Mesenteric fat pad (tissue), 1 donor: ENCODE measurements at regions not wholly inside any gene's neighbourhood (a gene's known extent, or its start where the extent isn't known, plus 50 kb on each side); places are given as distances from the start of the nearest gene placed in this dataset.
"Not testable (repeated sequence)": the region's sequence is repeated elsewhere in the genome, so short reads cannot be mapped to it uniquely, and the experiment has no call there.

Experiments
- DNase-seq: peaks from one replicate; pipeline ENCODE4 v3.0.0-alpha.2; 2020; ENCODE audit warnings: low spot score
- donor health status: DM: yes; HTN: yes; CAD: no.

GRCh38 chr2:90291168-90291883 lies 1599.9 kb downstream of the RPIA start:
- DNase-seq: not testable (repeated sequence)

GRCh38 chr2:90291934-90292333 lies 1600.5 kb downstream of the RPIA start:
- DNase-seq: not testable (repeated sequence)

DNA sequence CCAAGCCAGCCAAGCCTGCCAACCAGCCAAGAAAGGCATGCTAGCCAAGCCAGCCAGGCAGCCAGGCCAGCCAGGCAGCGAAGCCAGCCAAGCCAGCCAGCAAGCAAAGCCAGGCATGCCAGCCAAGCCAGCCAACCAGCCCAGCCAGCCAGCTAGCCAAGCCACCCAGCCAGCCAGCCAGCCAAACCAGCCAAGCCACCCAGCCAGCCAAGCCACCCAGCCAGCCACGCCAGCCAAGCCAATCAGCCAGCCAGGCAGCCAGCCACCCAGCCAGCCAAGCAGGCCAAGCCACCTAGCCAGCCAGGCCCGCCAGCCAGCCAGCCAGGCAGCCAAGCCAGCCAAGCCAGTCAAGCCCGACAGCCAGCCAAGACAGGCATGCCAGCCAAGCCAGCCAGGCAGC lies 1601.0 kb downstream of the RPIA start:
- DNase-seq: not testable (repeated sequence)

- not testable (repeated sequence) for DNase-seq
Measured at GRCh38 chr2:90293224-90293623, 1601.8 kb downstream of the RPIA start.

- DNase-seq: not testable (repeated sequence)
Measured at GRCh38 chr2:90293806-90294205, 1602.3 kb downstream of the RPIA start.

DNA sequence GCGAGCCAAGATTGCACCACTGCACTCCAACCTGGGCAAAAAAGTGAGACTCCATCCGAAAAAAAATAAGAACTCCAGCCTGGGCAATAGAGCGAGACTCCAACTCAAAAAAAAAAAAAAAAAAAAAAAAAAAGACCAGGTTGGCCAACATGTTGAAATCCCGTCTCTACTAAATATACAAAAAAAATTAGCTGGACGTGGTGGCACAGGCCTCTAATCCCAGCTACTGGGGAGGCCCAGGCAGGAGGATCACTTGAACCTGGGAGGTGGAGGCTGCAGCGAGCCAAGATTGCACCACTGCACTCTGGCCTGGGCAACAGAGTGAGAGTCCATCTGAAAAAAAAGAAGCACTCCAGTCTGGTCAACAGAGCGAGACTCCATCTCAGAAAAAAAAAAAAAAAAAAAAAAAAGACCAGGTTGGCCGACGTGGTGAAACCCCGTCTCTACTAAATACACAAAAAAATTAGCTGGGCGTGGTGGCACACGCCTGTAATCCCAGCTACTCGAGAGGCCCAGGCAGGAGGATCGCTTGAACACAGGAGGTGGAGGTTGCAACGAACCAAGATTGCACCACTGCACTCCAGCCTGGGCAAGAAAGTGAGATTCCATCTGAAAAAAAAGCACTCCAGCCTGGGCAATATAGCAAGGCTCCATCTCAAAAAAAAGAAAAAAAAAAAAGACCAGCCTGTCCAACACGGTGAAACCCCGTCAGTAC lies 1603.7 kb downstream of the RPIA start:
- DNase-seq: not testable (repeated sequence)

DNA sequence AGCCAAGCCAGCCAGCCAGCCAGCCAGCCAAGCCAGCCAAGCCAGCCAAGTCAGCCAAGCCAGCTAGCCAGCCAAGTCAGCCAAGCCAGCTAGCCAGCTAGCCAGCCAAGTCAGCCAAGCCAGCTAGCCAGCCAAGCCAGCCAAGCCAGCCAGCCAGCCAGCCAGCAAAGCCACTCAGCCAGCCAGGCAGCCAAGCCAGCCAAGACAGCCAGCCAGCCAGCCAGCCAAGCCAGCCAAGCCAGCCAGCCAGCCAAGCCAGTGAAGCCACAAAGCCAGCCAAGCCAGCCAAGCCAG lies 1605.0 kb downstream of the RPIA start:
- DNase-seq: not testable (repeated sequence)

DNA sequence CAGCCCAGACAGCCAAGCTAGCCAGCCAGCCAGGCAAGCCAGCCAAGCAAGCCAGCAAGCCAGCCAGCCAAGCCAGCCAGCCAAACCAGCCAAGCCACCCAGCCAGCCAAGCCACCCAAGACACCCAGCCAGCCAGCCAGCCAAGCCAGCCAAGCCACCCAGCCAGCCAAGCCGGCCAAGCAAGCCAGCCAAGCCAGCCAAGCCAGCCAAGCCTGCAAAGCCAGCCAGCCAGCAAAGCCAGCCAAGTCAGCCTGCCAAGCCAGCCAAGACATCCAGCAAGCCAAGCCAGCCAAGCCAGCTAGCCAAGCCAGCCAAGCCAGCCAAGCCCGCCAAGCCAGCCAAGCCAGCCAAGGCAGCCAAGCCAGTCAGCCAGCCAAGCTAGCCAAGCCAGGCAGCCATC lies 1606.2 kb downstream of the RPIA start:
- not testable (repeated sequence) for DNase-seq

DNA sequence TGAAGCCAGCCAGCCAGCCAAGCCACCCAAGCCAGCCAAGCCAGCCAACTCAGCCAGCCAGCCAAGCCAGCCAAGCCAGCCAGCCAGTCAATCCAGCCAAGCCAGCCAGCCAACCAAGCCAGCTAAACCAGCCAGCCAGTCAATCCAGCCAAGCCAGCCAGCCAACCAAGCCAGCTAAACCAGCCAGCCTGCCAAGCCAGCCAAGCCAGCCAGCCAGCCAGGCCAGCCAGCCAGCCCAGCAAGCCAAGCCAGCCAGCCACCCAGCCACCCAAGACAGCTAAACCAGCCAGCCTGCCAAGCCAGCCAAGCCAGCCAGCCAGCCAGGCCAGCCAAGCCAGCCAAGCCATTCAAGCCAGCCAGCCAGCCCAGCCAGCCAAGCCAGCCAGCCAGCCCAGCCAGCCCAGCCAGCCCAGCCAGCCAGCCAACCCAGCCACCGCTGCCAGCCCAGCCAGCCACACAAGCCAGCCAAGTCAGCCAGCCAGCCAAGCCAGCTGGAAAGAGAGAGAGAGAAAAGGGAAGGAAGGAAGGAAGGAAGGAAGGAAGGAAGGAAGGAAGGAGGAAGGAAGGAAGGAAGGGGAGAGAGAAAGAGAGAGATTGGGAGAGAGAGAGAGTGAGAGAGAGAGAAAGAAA lies 1606.8 kb downstream of the RPIA start:
- DNase-seq: not testable (repeated sequence)

DNA sequence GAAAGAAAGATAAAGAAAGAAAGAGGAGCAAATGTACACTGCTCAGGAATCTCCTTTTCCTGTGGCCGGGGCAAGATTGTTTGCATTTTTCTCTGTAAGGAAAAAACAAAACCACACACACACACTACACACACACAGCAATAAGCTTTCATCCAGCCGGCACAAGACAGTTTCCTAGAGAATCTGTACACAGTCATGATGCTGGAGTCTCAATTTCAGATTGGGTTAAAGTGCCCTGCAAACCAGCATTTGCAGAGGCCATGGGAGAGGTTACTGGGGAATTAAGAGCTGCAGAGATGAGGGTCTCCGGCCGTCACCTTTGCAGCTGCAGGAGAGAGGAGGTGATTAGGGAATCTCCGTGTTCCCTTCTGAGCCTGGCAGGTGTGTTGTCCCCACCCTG lies 1607.5 kb downstream of the RPIA start:
- DNase-seq: not testable (repeated sequence)

GRCh38 chr2:90322982-90323381 lies 1631.5 kb downstream of the RPIA start:
- DNase-seq: not testable (repeated sequence)

GRCh38 chr2:90323612-90324558 lies 1632.4 kb downstream of the RPIA start:
- not testable (repeated sequence) for DNase-seq

GRCh38 chr2:90324672-90325071 lies 1633.2 kb downstream of the RPIA start:
- not testable (repeated sequence) for DNase-seq

GRCh38 chr2:90325796-90326353 lies 1634.4 kb downstream of the RPIA start:
- DNase-seq: not testable (repeated sequence)

DNA sequence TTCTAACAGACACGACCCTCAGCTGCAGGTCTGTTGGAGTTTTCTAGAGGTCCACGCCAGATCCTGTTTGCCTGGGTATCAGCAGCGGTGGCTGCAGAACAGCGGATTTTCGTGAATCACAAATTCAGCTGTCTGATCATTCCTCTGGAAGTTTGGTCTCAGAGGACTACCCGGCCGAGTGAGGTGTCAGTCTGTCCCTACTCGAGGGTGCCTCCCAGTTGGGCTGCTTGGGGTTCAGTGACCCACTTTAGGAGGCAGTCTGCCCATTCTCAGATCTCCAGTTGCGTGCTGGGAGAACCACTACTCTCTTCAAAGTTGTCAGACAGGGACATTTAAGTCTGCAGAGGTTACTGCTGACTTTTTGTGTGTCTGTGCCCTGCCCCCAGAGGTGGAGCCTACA lies 1664.1 kb downstream of the RPIA start:
- peak; percentile 65 for DNase-seq

DNA sequence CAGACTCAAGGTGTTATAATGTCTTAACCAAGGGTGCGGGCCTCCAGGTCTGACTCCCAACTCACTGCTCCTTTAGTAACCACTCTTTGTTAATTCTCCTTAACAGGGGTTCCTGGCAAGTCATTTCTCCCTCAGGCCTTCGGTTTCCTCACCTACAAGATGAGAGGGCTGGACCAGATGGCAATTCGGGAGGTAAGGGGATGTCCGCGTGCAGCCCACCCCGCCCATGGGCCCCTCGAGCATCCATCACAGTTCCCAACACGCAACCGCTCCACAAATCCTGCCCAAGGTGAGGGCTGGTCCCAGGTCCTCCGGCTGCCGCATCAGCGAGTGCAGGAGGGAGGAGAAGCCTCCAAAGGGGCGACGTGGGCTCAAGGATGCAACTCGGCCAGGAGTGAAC lies 1667.9 kb downstream of the RPIA start:
- DNase-seq: not testable (repeated sequence)

GRCh38 chr2:90359887-90360730 lies 1668.6 kb downstream of the RPIA start:
- DNase-seq: not testable (repeated sequence)

DNA sequence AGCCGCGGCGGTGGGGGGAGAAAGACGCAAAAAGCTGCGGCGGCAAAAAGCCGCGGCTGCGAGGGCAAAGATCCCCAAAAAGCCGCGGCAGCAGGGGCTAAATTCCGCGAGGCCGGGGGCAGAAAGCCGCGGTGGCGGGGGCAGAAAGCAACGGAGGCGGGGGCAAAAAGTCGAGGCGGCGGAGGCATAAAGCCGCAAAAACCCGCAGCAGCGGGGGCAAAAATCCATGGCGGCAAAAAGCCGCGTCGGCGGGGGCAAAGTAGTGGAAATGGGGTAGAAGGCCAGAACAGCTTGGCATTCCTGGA lies 1669.2 kb downstream of the RPIA start:
- peak; percentile 75 for DNase-seq
